Tibial artery (tissue), 4 donors: ENCODE measurements at regions not wholly inside any gene's neighbourhood (a gene's known extent, or its start where the extent isn't known, plus 50 kb on each side); places are given as distances from the start of the nearest gene placed in this dataset.
A peak's percentile ranks its signal among the peaks of the same experiment; 100 is the strongest.

Source experiments
- DNase-seq, 2 donors: peaks; one replicate each; pipeline ENCODE4 v3.0.0-alpha.2; 2019
- H3K27ac ChIP-seq, 2 donors: fragments of 200-600 bp; sonication (generic) in 1 of 2; 1 replicate in 1 of 2; 2 replicates in 1 of 2; pipeline ENCODE4 v1.5.1; 2018 to 2019; ENCODE audit warnings: mild to moderate bottlenecking in 1 of 2
- H3K27me3 ChIP-seq, 2 donors: fragments of 200-600 bp; sonication (generic) in 1 of 2; one replicate each; pipeline versions ENCODE4 v1.5.1 to v1.6.0; 2016 to 2019
- H3K36me3 ChIP-seq, 3 donors: fragments of 200-600 bp; sonication (generic) in 2 of 3; one replicate each; pipeline ENCODE4 v1.5.1; 2016 to 2019; ENCODE audit warnings: mild to moderate bottlenecking in 2 of 3
- H3K4me1 ChIP-seq, 4 donors: fragments of 200-600 bp; sonication (generic) in 2 of 4; 1 replicate in 3 of 4; 2 replicates in 1 of 4; pipeline ENCODE4 v1.5.1; 2016 to 2019
- H3K4me3 ChIP-seq, 2 donors: fragments of 200-600 bp; sonication (generic) in 1 of 2; 1 replicate in 1 of 2; 2 replicates in 1 of 2; pipeline ENCODE4 v1.5.1; 2018 to 2019; ENCODE audit warnings: mild to moderate bottlenecking in 2 of 2
- H3K9me3 ChIP-seq, 3 donors: fragments of 200-600 bp; sonication (generic) in 1 of 3; one replicate each; pipeline ENCODE4 v1.5.1; 2016 to 2019
- CTCF ChIP-seq, 2 experiments: fragments of 200-600 bp in 1 of 2; fragments of 450-650 bp in 1 of 2; IDR thresholded peaks; one replicate each; pipeline ENCODE4 v1.5.1; 2017 to 2019; ENCODE audit warnings: antibody characterized with exemption in 2 of 2, mild to moderate bottlenecking in 1 of 2, moderate library complexity in 1 of 2
- intact Hi-C: fragments of 100-400 bp; cut with DNase I; formaldehyde crosslinking; loops from one replicate; pipeline ENCODE4 v1.15.0; 2023; ENCODE audit warnings: low total_unique reads

- DNase-seq = no peak
- peaks cover 0 to 22% (median 12%) of the 10 kb centered on the region in 4 donors for H3K4me1 ChIP-seq
- intact Hi-C loops = no loop called here
- TF ChIP-seq CTCF (IDR thresholded peaks at IDR 0.05) = no peak
- no peak overlapping the region for H3K27ac ChIP-seq
- H3K9me3 ChIP-seq = no peaks in the 10 kb centered on the region
- H3K4me3 ChIP-seq = no peak overlapping the region
- no peaks in the 10 kb centered on the region for H3K36me3 ChIP-seq
- peaks cover 0 to 6% of the 10 kb centered on the region in 2 donors for H3K27me3 ChIP-seq
Observed at GRCh38 chr20:58600756-58601155, 50.3 kb upstream of the STX16 start.

- H3K4me1 ChIP-seq = peaks cover 0 to 22% (median 12%) of the 10 kb centered on the region in 4 donors
- TF ChIP-seq CTCF (IDR thresholded peaks at IDR 0.05) = no peak
- DNase-seq = no peak
- no peak overlapping the region for H3K4me3 ChIP-seq
- no peaks in the 10 kb centered on the region for H3K9me3 ChIP-seq
- H3K27me3 ChIP-seq = peaks cover 0 to 6% of the 10 kb centered on the region in 2 donors
- no peaks in the 10 kb centered on the region for H3K36me3 ChIP-seq
- H3K27ac ChIP-seq = no peak overlapping the region
- intact Hi-C loops = no loop called here
Observed at GRCh38 chr20:58599966-58600365, 51.1 kb upstream of the STX16 start.

DNA sequence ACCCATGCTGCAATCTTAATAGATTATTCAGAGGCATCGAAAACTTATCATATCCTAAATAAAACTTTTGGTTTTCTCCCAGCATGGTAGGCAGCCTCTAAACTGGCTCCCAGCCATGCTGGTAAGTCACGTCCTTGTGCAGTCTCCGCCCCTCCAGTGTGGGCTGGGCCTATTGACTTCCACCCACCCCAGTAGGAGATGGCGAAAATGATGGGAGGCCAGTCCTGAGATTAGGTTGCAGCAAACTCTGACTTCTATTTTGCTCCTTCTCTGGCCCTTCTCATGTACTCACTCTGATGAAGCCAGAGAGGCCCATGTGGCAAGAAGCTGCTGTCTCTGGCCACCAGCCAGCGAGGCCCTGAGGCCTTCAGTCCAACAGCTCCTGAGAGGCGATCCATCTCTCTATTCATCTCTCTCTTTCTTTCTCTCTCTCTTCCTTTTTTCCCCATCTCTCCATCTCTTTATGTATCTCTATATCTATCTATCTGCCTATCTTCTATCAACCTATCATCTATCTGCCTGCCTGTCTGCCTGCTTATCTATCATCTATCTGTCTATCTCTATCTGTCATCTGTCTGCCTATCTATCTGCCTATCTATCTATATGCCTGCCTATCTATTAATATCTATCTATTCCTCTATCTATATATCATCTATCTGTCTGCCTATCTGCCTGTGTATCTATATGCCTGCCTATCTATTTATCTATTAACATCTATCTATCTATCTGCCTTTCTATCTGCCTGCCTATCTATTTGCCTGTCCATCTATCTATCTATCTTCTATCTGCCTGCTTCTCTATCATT is 52.7 kb upstream of the STX16 start:
- H3K36me3 ChIP-seq = no peaks in the 10 kb centered on the region
- intact Hi-C loops = no loop called here
- H3K4me3 ChIP-seq = no peak overlapping the region
- no peak for TF ChIP-seq CTCF (IDR thresholded peaks at IDR 0.05)
- no peaks in the 10 kb centered on the region for H3K27me3 ChIP-seq
- peaks cover 0 to 20% (median 11%) of the 10 kb centered on the region in 4 donors for H3K4me1 ChIP-seq
- DNase-seq = peak; percentile 63 to 78
- H3K9me3 ChIP-seq = no peaks in the 10 kb centered on the region
- H3K27ac ChIP-seq = peak overlapping the region; percentile 48 to 64

- H3K36me3 ChIP-seq = no peaks in the 10 kb centered on the region
- H3K9me3 ChIP-seq = no peaks in the 10 kb centered on the region
- intact Hi-C loops = no loop called here
- H3K4me1 ChIP-seq = peaks cover 0 to 20% (median 11%) of the 10 kb centered on the region in 4 donors
- H3K4me3 ChIP-seq = no peak overlapping the region
- no peaks in the 10 kb centered on the region for H3K27me3 ChIP-seq
- peak; percentile 77 to 79 for DNase-seq
- TF ChIP-seq CTCF (IDR thresholded peaks at IDR 0.05) = no peak
- peak overlapping the region; percentile 48 to 64 for H3K27ac ChIP-seq
Observed at GRCh38 chr20:58597249-58597891, 53.7 kb upstream of the STX16 start.

DNA sequence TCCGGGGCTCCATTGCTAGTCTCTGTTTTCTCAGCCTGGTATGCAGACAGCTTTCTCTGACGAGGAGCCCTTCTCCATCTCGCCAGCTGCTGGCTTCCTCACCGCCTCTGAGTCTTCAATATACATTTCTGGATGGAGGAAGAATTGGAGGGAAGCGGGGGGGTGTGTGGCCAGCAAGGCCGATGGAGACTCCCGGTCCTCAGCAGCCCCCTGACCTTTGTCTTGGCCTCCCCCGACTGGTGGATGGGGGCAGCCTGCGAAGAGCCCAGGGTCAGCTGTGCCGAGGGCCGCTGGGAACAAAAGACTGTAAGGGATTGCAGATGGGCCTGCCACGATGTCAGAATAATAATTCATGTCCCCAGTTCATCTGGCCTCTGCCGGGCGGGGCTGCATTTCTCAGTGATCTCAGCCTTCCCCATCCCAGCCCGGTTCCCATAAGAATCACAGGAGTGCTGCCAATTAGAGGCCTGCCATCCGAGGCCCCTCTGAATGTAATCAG is 54.3 kb upstream of the STX16 start:
- DNase-seq = peak in 1 of 2 donors; percentile 33
- TF ChIP-seq CTCF (IDR thresholded peaks at IDR 0.05) = no peak
- Histone ChIP-seq H3K9me3 (no peaks in the 10 kb centered on the region), H3K27me3 (no peaks in the 10 kb centered on the region), H3K4me1 (peaks cover 0 to 20% (median 11%) of the 10 kb centered on the region in 4 donors), H3K36me3 (no peaks in the 10 kb centered on the region), H3K27ac (peak overlapping the region; percentile 48 to 64), H3K4me3 (no peak overlapping the region)
- intact Hi-C loops = no loop called here
